OCI-LY3 (cell line): ENCODE measurements at regions not wholly inside any gene's neighbourhood (a gene's known extent, or its start where the extent isn't known, plus 50 kb on each side); places are given as distances from the start of the nearest gene placed in this dataset.

Experiments
- CTCF ChIP-seq: fragments of 200-600, 300-600 bp; sonication (generic); IDR thresholded peaks from 2 replicates; pipeline ENCODE4 v1.5.1; 2014; ENCODE audit warnings: antibody characterized with exemption, low read length, low read depth
- EZH2phosphoT487 ChIP-seq: fragments of 200-600 bp; shearing (Covaris generic); IDR thresholded peaks from 2 replicates; pipeline ENCODE4 v1.6.1; 2018; ENCODE audit warnings: antibody characterized with exemption, mixed run types, low read depth

DNA sequence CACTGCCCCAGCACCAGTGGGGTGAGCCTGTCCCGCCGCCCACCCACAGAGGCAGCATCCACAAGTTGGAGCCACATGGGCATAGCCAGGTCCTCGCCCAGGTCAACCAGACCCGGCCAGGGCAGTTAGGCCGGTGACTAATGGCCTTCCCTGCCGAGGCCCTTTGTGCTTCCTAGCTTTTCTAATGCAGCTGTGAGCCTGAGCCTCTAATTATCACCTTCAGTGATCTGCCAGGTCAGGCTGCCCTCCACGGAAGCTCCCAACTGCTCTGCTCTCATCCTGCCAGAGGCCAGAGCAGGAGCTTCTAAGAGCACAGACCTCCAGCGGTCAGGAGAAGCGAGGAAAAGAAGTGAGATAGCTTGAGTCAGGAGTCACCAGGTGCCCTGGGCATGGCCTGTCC lies 87.1 kb upstream of the PPP1R26 start:
- TF ChIP-seq CTCF (no peak), EZH2phosphoT487 (no peak)
